Uterus (tissue), 2 donors: ENCODE measurements at regions not wholly inside any gene's neighbourhood (a gene's known extent, or its start where the extent isn't known, plus 50 kb on each side); places are given as distances from the start of the nearest gene placed in this dataset.
"Not testable (repeated sequence)": the region's sequence is repeated elsewhere in the genome, so short reads cannot be mapped to it uniquely, and the experiment has no call there.

Experiments used
- POLR2A ChIP-seq, 2 donors: fragments of 450-650 bp; IDR thresholded peaks; one replicate each; pipeline ENCODE4 v1.6.1; 2016; ENCODE audit warnings: antibody characterized with exemption in 2 of 2, mild to moderate bottlenecking in 1 of 2, moderate library complexity in 1 of 2
- TF ChIP-seq, protein P1 (sequence below), 4 experiments: fragments of 200-600 bp in 2 of 4; fragments of 450-650 bp in 2 of 4; sonication (generic) in 2 of 4; IDR thresholded peaks; one replicate each; pipeline ENCODE4 v1.5.1; 2016 to 2019; ENCODE audit warnings: antibody characterized with exemption in 4 of 4, mild to moderate bottlenecking in 2 of 4, moderate library complexity in 1 of 4

DNA sequence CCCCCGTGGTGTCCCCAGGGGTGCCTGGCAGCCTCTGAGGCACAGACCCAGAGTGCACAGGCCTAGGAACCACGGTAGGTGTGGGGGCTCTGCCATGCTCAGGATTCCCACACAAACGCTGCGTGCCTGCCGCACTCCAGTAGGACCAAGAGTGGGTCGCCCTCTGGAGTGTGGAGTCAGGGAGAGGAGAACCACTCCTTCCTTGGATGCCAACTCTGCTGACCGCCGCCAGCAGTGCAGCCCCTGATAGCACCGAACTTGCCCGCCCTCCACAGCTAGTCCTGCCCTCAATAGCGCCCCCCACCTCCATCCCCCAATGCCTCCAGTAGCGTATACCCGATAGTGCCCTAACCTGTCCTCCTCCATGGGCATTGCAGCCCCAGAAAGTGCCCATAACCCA, 402.0 kb downstream of the ZNF33B start:
- TF ChIP-seq POLR2A (IDR thresholded peaks at IDR 0.05), result not testable (repeated sequence)
- TF ChIP-seq, protein P1, sequence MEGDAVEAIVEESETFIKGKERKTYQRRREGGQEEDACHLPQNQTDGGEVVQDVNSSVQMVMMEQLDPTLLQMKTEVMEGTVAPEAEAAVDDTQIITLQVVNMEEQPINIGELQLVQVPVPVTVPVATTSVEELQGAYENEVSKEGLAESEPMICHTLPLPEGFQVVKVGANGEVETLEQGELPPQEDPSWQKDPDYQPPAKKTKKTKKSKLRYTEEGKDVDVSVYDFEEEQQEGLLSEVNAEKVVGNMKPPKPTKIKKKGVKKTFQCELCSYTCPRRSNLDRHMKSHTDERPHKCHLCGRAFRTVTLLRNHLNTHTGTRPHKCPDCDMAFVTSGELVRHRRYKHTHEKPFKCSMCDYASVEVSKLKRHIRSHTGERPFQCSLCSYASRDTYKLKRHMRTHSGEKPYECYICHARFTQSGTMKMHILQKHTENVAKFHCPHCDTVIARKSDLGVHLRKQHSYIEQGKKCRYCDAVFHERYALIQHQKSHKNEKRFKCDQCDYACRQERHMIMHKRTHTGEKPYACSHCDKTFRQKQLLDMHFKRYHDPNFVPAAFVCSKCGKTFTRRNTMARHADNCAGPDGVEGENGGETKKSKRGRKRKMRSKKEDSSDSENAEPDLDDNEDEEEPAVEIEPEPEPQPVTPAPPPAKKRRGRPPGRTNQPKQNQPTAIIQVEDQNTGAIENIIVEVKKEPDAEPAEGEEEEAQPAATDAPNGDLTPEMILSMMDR (IDR thresholded peaks at IDR 0.05), result not testable (repeated sequence)
